ENCODE measurements at regions not wholly inside any gene's neighbourhood (a gene's known extent, or its start where the extent isn't known, plus 50 kb on each side); places are given as distances from the start of the nearest gene placed in this dataset.
A peak's percentile ranks its signal among the peaks of the same experiment; 100 is the strongest.

- no peak for DNase-seq
Measured at GRCh38 chr13:32914686-32915085, 101.5 kb upstream of the KL start.

GRCh38 chr13:32917504-32917903 lies 98.7 kb upstream of the KL start:
- DNase-seq: no peak

- DNase-seq: no peak
Measured at GRCh38 chr13:32923725-32924124, 92.5 kb upstream of the KL start.

DNA sequence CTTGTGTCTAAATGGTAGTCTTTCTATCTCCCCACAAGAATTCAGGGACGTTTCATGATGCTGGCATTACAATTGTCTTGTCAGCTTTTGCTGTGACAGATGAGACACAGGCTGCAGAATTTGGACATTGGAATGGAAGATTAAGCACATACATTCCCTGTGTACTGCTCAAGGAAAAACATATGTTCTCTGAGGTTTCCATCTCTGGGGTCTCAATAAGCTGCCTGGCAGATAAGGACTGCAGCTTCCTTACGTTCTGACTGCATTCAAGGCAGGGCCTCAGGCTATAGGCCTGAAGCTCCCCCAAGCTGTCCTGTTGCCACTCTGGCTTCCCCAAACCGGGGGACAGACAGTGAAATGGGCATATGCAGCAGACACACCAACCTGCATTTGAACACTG lies 91.3 kb upstream of the KL start:
- DNase-seq: no peak

- DNase-seq: no peak
Measured at GRCh38 chr13:32925506-32925905, 90.7 kb upstream of the KL start.

DNA sequence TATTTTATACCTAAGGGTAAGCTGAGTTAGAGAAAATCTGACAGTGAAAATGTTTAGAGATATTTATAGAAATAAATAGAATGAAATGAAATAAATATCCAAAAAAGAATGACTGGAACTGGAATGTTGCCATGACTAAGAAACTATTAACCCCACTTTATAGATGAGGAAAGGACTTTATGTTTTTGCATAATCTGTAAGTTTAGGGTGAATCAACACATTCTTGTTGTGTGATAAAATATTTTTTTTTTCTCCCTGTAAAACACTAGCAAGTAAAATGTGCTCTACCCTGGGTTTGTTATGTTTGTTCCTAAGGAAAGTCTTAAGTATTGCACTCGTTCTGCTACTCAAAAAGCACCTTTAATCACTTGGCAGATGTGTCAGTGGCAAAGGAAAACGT lies 83.8 kb upstream of the KL start:
- no peak for DNase-seq

DNA sequence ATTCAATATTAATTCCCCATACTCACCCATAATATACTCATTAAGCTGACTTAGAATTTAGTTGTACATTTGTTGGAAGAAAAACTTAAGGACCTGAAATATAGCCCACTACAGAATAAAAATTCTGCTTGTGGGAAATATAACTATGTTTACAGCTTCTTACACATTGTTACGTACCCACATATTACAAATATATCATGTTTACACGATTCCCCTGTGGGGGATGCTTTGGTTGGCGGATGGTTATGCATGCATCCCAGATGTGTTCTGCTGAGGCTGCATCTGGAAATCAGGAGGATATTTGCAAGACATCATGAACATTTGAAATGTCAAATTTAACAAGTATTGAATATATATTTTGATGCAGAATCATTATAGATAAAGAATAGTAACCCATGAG lies 79.5 kb upstream of the KL start:
- DNase-seq: no peak

DNA sequence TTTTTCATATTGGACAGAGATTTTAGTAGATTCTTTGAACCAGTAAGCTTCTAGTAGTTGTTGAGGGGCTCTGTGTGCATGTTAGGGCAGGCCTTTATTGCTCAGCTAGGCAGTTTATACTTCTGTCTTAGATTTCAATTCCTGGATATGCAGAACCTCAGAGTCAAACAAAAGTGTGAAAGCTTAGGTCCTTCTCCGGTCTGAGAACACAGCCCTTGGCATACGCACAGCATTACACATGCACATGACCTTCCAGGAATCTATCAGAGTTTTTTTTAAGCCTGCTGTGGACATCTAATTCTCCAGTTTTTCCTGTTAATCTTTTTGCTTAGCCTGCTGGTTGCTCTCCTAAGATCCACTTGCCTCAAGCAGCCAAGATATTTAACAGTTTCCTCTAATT lies 77.9 kb upstream of the KL start:
- no peak for DNase-seq

GRCh38 chr13:32938907-32939306 lies 77.3 kb upstream of the KL start:
- no peak for DNase-seq

DNA sequence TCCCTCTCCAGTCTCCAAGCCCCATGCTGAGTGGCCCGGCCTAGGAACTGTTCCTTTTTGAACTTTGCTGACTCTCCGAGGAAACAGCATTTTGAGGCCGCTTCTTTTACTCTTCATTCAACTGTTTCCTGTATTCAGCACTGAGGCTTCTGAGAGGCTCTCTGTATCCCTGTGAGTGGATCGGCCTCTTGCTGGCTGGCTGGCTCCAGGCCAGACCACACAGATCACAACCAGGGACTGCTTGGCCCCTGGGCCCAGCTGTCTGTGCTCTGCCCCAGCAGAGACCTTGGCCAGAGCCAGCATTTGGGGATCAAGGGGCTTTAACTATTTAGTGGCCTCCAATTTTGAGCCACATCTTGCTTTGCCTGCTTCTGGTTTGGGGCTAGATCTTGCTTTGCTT lies 75.6 kb upstream of the KL start:
- DNase-seq: peak; percentile 78

DNA sequence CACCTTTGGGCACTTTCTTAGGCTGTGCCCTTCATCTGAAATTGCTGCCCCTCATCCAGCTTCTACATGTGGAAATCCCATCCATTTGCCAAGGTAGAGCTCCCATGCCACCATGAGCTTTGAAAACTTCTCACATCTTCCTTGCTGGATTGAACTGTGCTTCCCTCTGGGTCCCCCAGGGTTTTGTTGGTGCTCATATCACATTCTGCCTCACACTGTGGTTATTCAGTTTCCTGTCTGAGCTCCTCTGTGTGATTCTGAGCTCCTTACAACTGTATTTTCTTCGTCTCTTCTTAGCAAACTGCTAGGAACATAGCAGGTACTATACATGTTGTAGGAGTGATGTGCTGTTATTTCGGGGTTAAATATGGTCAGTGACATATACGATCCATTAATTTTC lies 74.9 kb upstream of the KL start:
- DNase-seq: peak; percentile 63

GRCh38 chr13:32946558-32946957 lies 69.7 kb upstream of the KL start:
- DNase-seq: no peak

GRCh38 chr13:32947411-32948276 lies 68.6 kb upstream of the KL start:
- DNase-seq: no peak

DNA sequence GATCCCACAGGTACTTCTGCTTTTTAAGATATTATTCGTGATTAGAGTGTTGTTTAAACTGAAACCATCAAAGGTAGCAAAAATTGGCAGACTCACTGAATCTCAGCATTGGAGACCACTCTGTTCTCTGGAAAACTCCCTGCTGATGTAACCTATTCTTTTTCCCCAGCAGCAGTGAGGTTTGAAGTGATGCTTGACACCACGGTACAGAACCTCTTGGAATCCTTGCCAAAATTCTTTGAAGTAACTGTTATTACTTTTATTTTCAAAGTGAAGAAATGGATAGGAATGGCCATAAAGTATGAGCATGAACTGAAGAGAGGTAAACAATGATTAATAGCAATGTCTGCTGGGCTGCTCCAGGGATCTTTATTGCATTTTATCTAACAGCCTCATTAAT lies 66.4 kb upstream of the KL start:
- no peak for DNase-seq

DNA sequence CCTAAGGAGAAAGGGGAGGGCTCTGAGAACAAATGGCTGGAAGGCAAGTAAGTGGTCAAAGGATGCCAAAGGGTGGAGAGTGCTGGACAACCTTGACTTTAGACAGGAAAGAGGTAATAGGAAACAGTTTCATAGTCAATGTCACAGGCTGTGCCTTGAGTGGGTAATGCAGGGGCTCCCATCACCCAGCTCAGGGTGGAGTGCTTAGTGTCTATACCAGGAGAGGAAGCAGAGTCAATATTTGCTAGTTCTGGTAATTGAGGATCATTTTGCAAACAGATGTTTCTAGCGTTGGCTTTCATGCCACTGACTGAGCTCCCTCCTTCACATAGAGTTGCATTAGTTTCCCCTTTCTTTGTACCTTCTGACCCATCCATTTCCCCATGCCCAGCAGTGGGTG lies 64.6 kb upstream of the KL start:
- DNase-seq: no peak

- DNase-seq: no peak
Measured at GRCh38 chr13:32955881-32956594, 60.2 kb upstream of the KL start.

GRCh38 chr13:32956595-32956933 lies 59.7 kb upstream of the KL start:
- no peak for DNase-seq

- DNase-seq: no peak
Measured at GRCh38 chr13:32960626-32961025, 55.6 kb upstream of the KL start.

DNA sequence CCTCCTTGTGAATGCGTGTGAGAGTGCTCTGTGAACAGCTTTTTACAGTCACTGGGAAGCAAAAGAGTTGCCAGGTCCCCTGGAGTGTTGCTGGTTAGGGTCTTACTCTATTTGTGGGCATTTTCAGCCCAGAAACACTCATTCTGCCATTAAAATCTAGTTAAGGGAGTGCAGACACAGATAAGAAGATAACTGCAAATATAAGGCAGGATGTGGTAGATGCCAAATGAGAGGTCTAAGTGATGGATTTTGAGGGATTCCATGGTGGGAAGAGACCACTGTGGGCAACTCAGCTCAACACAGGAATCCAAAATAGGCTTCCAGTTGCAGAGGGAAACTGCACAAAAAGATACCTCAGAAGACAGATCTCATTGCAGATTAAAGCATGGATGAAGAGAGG lies 54.5 kb upstream of the KL start:
- no peak for DNase-seq

DNA sequence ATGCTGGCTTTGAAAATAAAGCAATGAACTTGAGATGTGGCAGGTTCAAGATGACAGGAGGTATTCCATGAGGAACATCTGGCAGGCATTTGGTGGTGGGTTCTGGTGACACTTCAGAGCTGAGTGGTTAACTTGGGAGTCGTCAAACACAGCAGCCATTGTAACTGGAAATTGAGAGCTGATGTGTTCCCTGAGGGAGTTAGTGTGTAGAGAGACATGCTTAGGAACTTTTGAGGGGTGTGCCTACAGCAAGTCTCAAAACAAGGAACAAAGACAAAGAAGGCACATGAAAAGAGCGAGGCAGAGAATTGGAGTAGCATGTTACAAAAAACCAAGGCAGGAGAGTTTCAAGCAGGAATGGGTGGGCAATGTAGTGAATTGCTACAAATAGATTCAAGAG lies 53.9 kb upstream of the KL start:
- DNase-seq: no peak

- no peak for DNase-seq
Measured at GRCh38 chr13:32964987-32965386, 51.2 kb upstream of the KL start.

All from hematopoietic multipotent progenitor cell treated with erythropoietin and hydrocortisone succinate and interleukin-3 and kit ligand, for 4 days (in vitro differentiated cells).